T-helper 1 cell treated with Interleukin-12 subunit alpha and Interleukin-12 subunit beta and Interleukin-4 antibody, amounts not matched to agents 30 ng/mL and 1 ng/mL, for 36 hours (primary cell): ENCODE measurements at regions not wholly inside any gene's neighbourhood (a gene's known extent, or its start where the extent isn't known, plus 50 kb on each side); places are given as distances from the start of the nearest gene placed in this dataset.

Experiments
- intact Hi-C: fragments of 100-400 bp; cut with micrococcal nuclease; formaldehyde crosslinking; loops from one replicate; pipeline ENCODE4 v1.15.1; 2024

- intact Hi-C loops = loop anchor here (1.0 kb wide), 1 partner anchor 191 kb away; no protein-coding TSS in a partner anchor
These were observed 1561.9 kb downstream of the MRPL39 start for GRCh38 chr21:24045373-24045772.

- intact Hi-C loops = no loop called here
These were observed 1564.6 kb downstream of the MRPL39 start for GRCh38 chr21:24042687-24043086.

GRCh38 chr21:24032709-24033232 lies 1574.5 kb downstream of the MRPL39 start:
- intact Hi-C loops = no loop called here

- intact Hi-C loops = no loop called here
These were observed 1579.9 kb downstream of the MRPL39 start for GRCh38 chr21:24027396-24027795.

GRCh38 chr21:24025101-24025500 lies 1582.2 kb downstream of the MRPL39 start:
- intact Hi-C loops = no loop called here

- intact Hi-C loops = no loop called here
These were observed 1583.3 kb downstream of the MRPL39 start for GRCh38 chr21:24023936-24024335.

GRCh38 chr21:24023402-24023801 lies 1583.9 kb downstream of the MRPL39 start:
- intact Hi-C loops = no loop called here

GRCh38 chr21:24014381-24014780 lies 1592.9 kb downstream of the MRPL39 start:
- intact Hi-C loops = no loop called here

- intact Hi-C loops = no loop called here
These were observed 1596.2 kb downstream of the MRPL39 start for GRCh38 chr21:24011087-24011486.

- intact Hi-C loops = no loop called here
These were observed 1599.7 kb downstream of the MRPL39 start for GRCh38 chr21:24007592-24007991.

GRCh38 chr21:23986987-23987386 lies 1620.3 kb downstream of the MRPL39 start:
- intact Hi-C loops = no loop called here

- intact Hi-C loops = no loop called here
These were observed 1621.1 kb downstream of the MRPL39 start for GRCh38 chr21:23986214-23986613.

- intact Hi-C loops = no loop called here
These were observed 1624.7 kb downstream of the MRPL39 start for GRCh38 chr21:23982546-23982945.

GRCh38 chr21:23977971-23978370 lies 1629.3 kb downstream of the MRPL39 start:
- intact Hi-C loops = no loop called here

GRCh38 chr21:23968722-23969647 lies 1638.3 kb downstream of the MRPL39 start:
- intact Hi-C loops = loop anchor here (1.0 to 5.0 kb wide), 6 partner anchors 33 to 1418 kb away; no protein-coding TSS in a partner anchor

- intact Hi-C loops = loop anchor here (1.0 to 5.0 kb wide), 6 partner anchors 32 to 1419 kb away; no protein-coding TSS in a partner anchor
These were observed 1639.3 kb downstream of the MRPL39 start for GRCh38 chr21:23968008-23968407.

- intact Hi-C loops = no loop called here
These were observed 1643.8 kb downstream of the MRPL39 start for GRCh38 chr21:23963454-23963853.

GRCh38 chr21:23960769-23961168 lies 1646.5 kb downstream of the MRPL39 start:
- intact Hi-C loops = no loop called here

- intact Hi-C loops = no loop called here
These were observed 1652.0 kb downstream of the MRPL39 start for GRCh38 chr21:23955135-23955843.

- intact Hi-C loops = no loop called here
These were observed 1655.0 kb downstream of the MRPL39 start for GRCh38 chr21:23952269-23952668.

GRCh38 chr21:23951251-23951650 lies 1656.0 kb downstream of the MRPL39 start:
- intact Hi-C loops = no loop called here

GRCh38 chr21:23950344-23950743 lies 1656.9 kb downstream of the MRPL39 start:
- intact Hi-C loops = no loop called here
